GM12874 (cell line): ENCODE measurements at regions not wholly inside any gene's neighbourhood (a gene's known extent, or its start where the extent isn't known, plus 50 kb on each side); places are given as distances from the start of the nearest gene placed in this dataset.

Source experiments
- CTCF ChIP-seq: IDR thresholded peaks from 2 replicates; pipeline ENCODE4 v1.5.1; 2011; ENCODE audit warnings: low read depth, mild to moderate bottlenecking, control low read depth, low read length, moderate library complexity; ENCODE audit not compliant: insufficient read depth

- no peak for TF ChIP-seq CTCF
Measured at GRCh38 chr12:130009961-130010360, 106.1 kb upstream of the TMEM132D start.

GRCh38 chr12:130011611-130012385 lies 108.0 kb upstream of the TMEM132D start:
- no peak for TF ChIP-seq CTCF

- TF ChIP-seq CTCF: peak; percentile 67
Measured at GRCh38 chr12:130013771-130014484, 110.1 kb upstream of the TMEM132D start.

GRCh38 chr12:130014485-130014807 lies 110.6 kb upstream of the TMEM132D start:
- TF ChIP-seq CTCF: no peak

- TF ChIP-seq CTCF: no peak
Measured at GRCh38 chr12:130016194-130016593, 112.4 kb upstream of the TMEM132D start.

GRCh38 chr12:130016986-130017385 lies 113.2 kb upstream of the TMEM132D start:
- no peak for TF ChIP-seq CTCF

GRCh38 chr12:130017591-130018449 lies 114.0 kb upstream of the TMEM132D start:
- no peak for TF ChIP-seq CTCF
